PC-9 (cell line): ENCODE measurements at regions not wholly inside any gene's neighbourhood (a gene's known extent, or its start where the extent isn't known, plus 50 kb on each side); places are given as distances from the start of the nearest gene placed in this dataset.

Experiments
- EZH2 ChIP-seq: fragments of 200-600 bp; sonication (generic); IDR thresholded peaks from 2 replicates; pipeline ENCODE4 v1.8.0; 2017; ENCODE audit warnings: antibody characterized with exemption, low read depth
- TF ChIP-seq, protein P1 (sequence below): fragments of 200-600 bp; sonication (generic); conservative IDR thresholded peaks from 2 replicates; pipeline ENCODE4 v1.6.1; 2017; ENCODE audit warnings: mixed run types, antibody characterized with exemption, mild to moderate bottlenecking, moderate library complexity

- TF ChIP-seq EZH2: no peak
- TF ChIP-seq, protein P1, sequence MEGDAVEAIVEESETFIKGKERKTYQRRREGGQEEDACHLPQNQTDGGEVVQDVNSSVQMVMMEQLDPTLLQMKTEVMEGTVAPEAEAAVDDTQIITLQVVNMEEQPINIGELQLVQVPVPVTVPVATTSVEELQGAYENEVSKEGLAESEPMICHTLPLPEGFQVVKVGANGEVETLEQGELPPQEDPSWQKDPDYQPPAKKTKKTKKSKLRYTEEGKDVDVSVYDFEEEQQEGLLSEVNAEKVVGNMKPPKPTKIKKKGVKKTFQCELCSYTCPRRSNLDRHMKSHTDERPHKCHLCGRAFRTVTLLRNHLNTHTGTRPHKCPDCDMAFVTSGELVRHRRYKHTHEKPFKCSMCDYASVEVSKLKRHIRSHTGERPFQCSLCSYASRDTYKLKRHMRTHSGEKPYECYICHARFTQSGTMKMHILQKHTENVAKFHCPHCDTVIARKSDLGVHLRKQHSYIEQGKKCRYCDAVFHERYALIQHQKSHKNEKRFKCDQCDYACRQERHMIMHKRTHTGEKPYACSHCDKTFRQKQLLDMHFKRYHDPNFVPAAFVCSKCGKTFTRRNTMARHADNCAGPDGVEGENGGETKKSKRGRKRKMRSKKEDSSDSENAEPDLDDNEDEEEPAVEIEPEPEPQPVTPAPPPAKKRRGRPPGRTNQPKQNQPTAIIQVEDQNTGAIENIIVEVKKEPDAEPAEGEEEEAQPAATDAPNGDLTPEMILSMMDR: no peak
Measured at GRCh38 chr1:64358692-64359091, 111.2 kb upstream of the CACHD1 start.
